ENCODE measurements at regions not wholly inside any gene's neighbourhood (a gene's known extent, or its start where the extent isn't known, plus 50 kb on each side); places are given as distances from the start of the nearest gene placed in this dataset.
A peak's percentile ranks its signal among the peaks of the same experiment; 100 is the strongest.
"Not testable (repeated sequence)": the region's sequence is repeated elsewhere in the genome, so short reads cannot be mapped to it uniquely, and the experiment has no call there.

- Histone ChIP-seq H3K4me2 (no peak overlapping the region), H3K4me1 (replicated peaks; ENCODE audit: insufficient read depth) (peaks cover 21% of the 10 kb centered on the region), H3K9me2 (ENCODE audit: insufficient read depth) (no peaks in the 10 kb centered on the region), H4K20me1 (ENCODE audit: insufficient read depth) (no peaks in the 10 kb centered on the region), H3K9me3 (ENCODE audit: insufficient read depth, low read depth) (no peaks in the 10 kb centered on the region), H3K27ac (no peak overlapping the region), H3K36me3 (ENCODE audit: low read depth) (no peaks in the 10 kb centered on the region), H3K79me2 (ENCODE audit: low read depth) (no peaks in the 10 kb centered on the region), H3F3A (ENCODE audit: insufficient read depth, low read depth) (peaks cover 9% of the 10 kb centered on the region; the same call in 1 of the 2 replicates), H3K27me3 (ENCODE audit: insufficient read depth, low read depth) (no peaks in the 10 kb centered on the region), H2AFZ (no peak overlapping the region), H3K4me3 (no peak overlapping the region)
- ChIA-PET POLR2A (ENCODE audit: unreplicated experiment) (no interaction called here), CTCF (no interaction called here)
- peak in 1 of 2 experiments; percentile 4 for DNase-seq
- BruUV-seq (replicated peaks) = no TSS peak
- TF ChIP-seq CTCF (conservative IDR thresholded peaks at IDR 0.05) (no peak), EZH2 (IDR thresholded peaks at IDR 0.05; ENCODE audit: low read depth) (no peak)
- intact Hi-C loops (cut with micrococcal nuclease; ENCODE audit: unreplicated experiment) = no loop called here
Observed at GRCh38 chr1:21381354-21381753, 58.6 kb upstream of the NBPF3 start.

DNA sequence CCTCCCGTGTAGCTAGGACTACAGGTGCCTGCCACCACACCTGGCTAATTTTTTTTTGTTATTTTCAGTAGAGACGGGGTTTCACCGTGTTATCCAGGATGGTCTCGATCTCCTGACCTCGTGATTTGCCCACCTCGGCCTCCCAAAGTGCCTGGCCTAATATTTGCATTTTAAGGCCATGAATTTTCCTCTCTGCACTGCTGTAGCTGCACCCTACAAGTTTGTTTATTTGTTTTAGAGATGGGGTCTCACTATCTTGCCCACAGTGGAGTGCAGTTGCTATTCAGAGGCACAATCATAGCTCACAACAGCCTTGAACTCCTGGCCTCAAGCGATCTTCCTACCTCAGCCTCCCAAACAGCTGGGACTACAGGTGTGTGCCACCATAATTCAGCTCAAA, 59.8 kb upstream of the NBPF3 start:
- H3F3A ChIP-seq (ENCODE audit: insufficient read depth, low read depth); H3K9me3 ChIP-seq (ENCODE audit: insufficient read depth, low read depth); H3K36me3 ChIP-seq (ENCODE audit: low read depth); H3K27me3 ChIP-seq (ENCODE audit: insufficient read depth, low read depth); H3K79me2 ChIP-seq (ENCODE audit: low read depth); H2AFZ ChIP-seq; H3K4me2 ChIP-seq; intact Hi-C loops (cut with micrococcal nuclease; ENCODE audit: unreplicated experiment); H3K9me2 ChIP-seq (ENCODE audit: insufficient read depth); H4K20me1 ChIP-seq (ENCODE audit: insufficient read depth); DNase-seq; BruUV-seq (replicated peaks); H3K27ac ChIP-seq; CTCF ChIA-PET; H3K4me3 ChIP-seq: not testable (repeated sequence)
- peaks cover 21% of the 10 kb centered on the region for H3K4me1 ChIP-seq (replicated peaks; ENCODE audit: insufficient read depth)
- POLR2A ChIA-PET (ENCODE audit: unreplicated experiment) = interaction anchor here (0.7 kb wide), 1 partner anchor 123 kb away, joined by 3 read pairs; no protein-coding TSS in a partner anchor

DNA sequence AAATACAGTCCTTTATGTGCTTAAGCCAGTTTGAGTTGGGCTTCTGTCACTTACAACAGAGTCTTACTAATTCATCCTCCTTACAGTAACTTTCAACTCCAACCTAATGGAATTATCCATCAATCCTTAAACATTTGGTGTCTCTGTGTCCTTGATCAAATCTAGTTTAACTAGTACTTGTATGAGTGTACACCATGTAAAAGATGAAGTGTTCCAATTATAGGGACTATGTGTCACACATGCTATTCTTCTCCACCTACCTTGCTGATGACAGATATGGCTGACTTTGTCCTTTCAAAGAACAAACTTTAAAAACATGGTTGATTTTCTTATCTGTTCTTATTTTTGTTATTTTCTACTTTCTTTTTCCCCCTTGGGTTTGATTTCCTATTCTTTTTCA, 60.4 kb upstream of the NBPF3 start:
- H3K4me1 ChIP-seq (replicated peaks; ENCODE audit: insufficient read depth) = peaks cover 21% of the 10 kb centered on the region
- intact Hi-C loops (cut with micrococcal nuclease; ENCODE audit: unreplicated experiment) = no loop called here
- no peaks in the 10 kb centered on the region for H3K36me3 ChIP-seq (ENCODE audit: low read depth)
- TF ChIP-seq CTCF (conservative IDR thresholded peaks at IDR 0.05) = no peak
- no peak for TF ChIP-seq EZH2 (IDR thresholded peaks at IDR 0.05; ENCODE audit: low read depth)
- CTCF ChIA-PET = no interaction called here
- peaks cover 9% of the 10 kb centered on the region; the same call in 1 of the 2 replicates for H3F3A ChIP-seq (ENCODE audit: insufficient read depth, low read depth)
- peak in 1 of 2 experiments; percentile 36 for DNase-seq
- no peak overlapping the region for H2AFZ ChIP-seq
- H4K20me1 ChIP-seq (ENCODE audit: insufficient read depth) = no peaks in the 10 kb centered on the region
- no peaks in the 10 kb centered on the region for H3K9me2 ChIP-seq (ENCODE audit: insufficient read depth)
- no TSS peak for BruUV-seq (replicated peaks)
- POLR2A ChIA-PET (ENCODE audit: unreplicated experiment) = interaction anchor here (0.6 to 0.7 kb wide), 2 partner anchors 124 to 1037 kb away, joined by 3 to 4 read pairs; no protein-coding TSS in a partner anchor
- no peaks in the 10 kb centered on the region for H3K27me3 ChIP-seq (ENCODE audit: insufficient read depth, low read depth)
- H3K4me3 ChIP-seq = no peak overlapping the region
- peak overlapping the region; percentile 70 for H3K27ac ChIP-seq
- peak overlapping the region; percentile 42 for H3K4me2 ChIP-seq
- H3K9me3 ChIP-seq (ENCODE audit: insufficient read depth, low read depth) = no peaks in the 10 kb centered on the region
- no peaks in the 10 kb centered on the region for H3K79me2 ChIP-seq (ENCODE audit: low read depth)

All from PC-9 (cell line).